Activated CD4-positive, CD25-positive, alpha-beta regulatory T cell treated with anti-CD3 and anti-CD28 coated beads, Interleukin-2, amount 50 U/mL, for 72 hours (primary cell): ENCODE measurements at regions not wholly inside any gene's neighbourhood (a gene's known extent, or its start where the extent isn't known, plus 50 kb on each side); places are given as distances from the start of the nearest gene placed in this dataset.

Source experiments
- DNase-seq: peaks from one replicate; pipeline ENCODE4 v3.0.0; 2021

DNA sequence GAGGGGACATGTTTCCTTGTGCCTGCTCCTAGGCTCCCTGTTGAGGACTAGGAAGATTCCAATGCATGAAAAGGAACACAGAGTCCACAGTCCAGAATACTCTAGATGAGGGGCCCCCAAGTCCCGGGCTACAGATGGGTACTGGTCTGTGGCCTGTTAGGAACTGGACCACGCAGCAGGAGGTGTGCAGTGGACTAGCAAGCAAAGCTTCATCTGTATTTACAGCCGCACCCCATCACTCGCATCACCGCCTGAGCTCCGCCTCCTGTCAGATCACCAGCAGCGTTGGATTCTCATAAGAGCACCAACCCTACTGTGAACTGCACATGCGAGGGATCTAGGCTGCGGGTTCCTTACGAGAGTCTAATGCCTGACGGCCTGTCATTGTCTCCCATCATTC lies 233.0 kb upstream of the MKLN1 start:
- no peak for DNase-seq

DNA sequence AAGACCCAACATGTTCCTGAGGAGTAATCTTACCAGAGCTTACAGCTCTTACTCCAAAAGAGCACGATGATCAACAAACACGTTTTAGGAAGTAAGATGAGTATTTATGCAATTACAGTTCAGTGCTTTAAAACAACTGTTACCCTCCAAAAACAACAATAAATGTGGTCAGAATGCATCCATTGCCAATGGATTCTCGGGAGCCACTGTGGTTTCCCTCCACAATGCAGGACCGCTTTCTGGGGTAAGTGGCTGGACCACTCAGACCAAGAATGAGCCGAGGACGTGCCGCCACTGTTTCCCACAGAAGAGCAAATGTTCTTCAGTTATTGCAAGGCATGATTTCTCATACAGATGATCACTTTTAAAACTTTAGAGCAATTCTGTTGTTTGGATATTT lies 232.3 kb upstream of the MKLN1 start:
- no peak for DNase-seq

DNA sequence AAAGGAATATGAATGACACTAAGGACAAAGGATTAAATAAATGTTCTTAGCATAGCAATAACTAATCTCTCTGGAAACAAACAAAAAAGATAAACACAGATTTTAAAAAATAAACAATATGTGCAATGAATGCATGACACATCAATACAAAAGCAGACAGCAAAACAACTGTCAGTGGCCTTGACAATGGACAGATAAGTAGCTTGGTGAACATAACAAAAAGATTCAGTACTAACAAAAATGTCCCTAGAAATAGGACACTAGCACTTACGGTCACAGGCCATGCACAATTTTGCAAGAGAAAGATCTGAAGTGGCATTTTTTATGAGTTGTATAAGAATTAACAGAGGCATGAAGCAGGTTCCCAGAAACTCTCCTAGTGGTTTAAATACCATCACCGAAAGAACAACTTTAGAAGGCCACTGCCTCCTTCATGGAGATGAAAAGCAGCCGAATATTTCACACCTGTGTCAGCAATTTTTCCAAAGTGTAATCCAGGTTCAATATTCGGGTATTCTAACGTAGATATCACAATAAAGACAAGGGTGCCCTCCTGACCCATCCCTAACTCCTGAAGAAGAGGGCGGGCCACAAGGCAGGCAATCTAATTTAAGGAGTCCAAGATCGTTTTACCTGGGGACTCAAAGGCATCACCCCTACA lies 231.3 kb upstream of the MKLN1 start:
- no peak for DNase-seq

DNA sequence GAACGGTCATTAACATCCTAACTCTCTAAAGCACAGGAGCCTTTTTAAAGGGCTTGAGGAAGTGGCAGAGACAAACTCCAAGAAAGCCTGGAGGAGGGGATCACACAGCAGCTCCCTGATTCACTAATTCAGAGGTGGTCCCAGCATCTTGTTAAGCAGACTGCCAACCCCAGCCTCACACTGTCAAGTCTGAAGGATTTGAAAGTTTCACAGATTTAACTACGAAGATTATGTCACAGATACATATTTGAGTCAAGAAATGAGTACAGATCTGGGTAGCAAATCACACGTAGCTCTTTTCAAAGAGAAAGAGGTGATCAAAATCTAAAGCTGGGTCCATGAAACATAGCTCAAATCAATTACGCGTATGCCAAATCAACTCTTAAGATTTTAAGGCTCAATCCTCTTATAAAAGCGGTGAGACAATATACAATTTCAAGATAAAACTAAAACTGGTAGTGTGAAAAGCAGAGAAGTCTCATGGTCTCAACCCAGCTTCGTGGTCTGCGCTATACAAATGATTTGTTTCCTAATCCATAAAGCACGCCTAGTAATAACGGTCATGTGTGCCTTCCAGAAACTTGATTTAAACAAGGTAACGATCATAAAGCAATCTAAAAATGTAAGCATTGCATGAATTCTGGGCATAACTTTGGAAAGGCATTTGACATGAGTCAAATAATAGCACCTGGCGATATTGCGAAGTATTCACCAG lies 229.9 kb upstream of the MKLN1 start:
- DNase-seq, result no peak

GRCh38 chr7:131098527-131098926 lies 229.1 kb upstream of the MKLN1 start:
- DNase-seq, result no peak

DNA sequence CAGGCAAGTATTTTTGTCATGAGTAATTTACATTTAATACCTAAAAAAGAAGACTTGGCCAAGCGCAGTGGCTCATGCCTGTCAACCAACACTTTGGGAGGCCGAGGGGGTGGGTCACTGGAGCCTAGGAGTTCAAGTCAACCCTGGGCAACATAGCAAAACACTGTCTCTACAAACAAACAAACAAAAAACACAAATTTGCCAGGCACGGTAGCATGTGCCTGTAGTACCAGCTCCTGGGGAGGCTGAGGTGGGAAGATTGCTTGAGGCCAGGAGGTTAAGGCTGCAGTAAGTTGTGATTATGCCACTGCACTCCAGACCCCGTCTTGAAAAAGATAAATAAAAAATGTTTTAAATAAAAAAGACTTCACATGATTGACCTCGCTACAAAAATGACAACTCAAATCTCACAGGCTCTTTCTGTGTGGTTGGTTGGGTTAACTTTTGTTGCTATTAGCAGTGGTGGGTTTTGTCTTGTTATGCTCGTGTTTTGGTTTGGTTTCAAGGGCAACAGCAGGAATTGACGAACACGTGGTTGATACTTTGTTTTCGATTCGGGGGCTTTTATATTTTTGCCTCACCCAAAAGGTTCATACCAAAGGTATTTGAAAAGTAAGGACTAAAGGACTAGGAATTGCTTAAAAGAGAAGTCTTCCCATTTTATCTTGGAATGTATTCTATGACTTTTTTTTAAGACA lies 227.2 kb upstream of the MKLN1 start:
- no peak for DNase-seq

GRCh38 chr7:131103997-131104396 lies 223.7 kb upstream of the MKLN1 start:
- no peak for DNase-seq

DNA sequence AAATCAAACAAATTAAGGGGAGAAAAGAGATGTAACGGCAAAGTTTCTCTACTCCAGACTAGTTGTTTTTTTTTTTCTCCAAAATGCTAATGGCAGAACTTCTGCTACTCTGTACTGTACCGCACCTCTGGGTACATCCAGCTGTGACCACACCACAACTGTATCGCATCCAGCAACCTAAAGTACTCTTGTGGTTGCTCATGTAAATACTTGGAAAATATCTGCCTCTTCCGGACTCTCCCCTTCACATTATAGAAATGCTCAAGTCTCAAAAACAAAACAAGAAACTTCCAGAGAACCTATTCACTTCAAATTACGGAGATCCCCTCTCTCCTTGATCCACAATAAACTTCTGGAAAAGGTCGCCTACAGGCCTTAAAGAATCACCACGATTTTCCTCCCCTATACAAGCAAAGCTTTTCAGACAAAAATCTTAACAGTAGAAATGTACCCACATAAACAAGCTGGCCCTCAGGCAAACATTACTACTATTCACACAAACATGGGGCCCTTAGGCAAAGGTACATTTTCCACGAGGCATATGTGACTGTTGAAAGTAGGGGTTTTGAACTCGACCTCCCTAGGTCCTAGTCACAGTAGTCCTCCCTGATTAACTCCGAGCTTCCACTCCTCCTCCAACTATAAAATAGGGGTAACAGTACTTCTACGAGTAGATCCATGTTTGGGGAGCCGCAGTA lies 222.9 kb upstream of the MKLN1 start:
- no peak for DNase-seq

DNA sequence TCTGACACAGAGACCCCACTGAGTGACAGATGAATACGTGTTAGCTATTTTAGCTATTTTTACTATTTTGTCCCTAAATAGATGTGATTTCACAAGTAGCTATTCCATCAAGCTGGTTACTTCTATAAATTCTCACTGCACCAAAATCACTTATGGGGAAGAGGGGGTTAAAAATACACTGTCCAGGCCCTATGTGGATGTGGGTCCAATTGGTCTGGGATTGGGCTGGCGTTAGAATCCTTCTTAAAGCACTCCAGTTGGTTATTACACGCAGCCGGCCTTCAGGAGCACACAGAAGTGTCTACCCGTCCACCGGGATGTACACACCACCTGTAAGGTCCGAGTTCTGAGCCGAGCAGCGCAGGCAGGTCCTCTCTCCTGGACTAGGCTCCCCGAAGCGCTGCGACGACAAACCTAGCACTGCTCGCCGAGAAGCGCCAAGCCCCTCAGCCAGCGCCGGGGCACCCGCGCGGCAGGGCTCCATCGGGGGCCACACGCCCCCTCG lies 222.3 kb upstream of the MKLN1 start:
- no peak for DNase-seq

DNA sequence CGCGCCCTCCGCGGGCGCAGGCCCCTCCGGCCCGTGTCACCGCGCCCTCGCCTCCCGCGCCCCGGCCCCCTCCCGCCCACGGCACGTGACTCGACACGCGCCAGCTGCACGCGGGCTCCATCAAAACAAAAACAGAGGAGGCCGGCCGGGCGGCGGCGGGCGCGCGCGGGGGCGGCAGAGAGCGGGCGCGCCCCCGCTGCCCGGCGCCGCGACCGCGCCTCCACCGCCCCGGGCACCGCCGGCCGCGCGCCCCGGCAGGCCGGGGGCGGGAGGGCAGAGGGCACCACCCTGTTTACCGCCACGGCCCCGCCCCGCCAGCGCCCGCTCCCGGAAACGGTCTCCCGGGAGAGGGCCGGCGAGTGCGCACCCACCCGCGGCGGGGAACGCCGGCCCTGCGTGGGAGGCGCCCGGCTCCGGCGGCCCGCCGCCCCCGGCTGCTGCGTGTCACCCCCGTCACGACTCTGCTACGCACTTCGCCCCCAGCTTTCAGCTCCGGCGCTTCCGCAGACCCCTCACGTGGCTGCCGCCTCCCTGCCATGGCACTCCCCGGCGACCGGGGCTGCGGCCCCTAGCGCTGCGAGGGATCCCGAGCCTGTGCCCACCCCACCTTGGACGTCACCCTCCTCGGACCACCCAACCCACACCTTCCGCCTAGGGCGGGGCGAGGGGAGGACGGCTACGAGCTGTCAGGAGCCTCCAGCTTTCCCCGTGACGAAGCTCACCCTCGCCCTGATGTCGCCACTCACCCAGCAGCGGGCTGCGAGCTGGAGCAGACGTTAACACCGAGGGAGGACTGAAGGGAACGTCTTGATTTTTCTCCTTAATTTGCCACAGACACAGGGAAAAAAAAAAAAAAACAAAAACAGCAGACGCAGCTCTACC lies 221.6 kb upstream of the MKLN1 start:
- peak; percentile 78 for DNase-seq

GRCh38 chr7:131106681-131107336 lies 220.9 kb upstream of the MKLN1 start:
- DNase-seq, result peak; percentile 49

DNA sequence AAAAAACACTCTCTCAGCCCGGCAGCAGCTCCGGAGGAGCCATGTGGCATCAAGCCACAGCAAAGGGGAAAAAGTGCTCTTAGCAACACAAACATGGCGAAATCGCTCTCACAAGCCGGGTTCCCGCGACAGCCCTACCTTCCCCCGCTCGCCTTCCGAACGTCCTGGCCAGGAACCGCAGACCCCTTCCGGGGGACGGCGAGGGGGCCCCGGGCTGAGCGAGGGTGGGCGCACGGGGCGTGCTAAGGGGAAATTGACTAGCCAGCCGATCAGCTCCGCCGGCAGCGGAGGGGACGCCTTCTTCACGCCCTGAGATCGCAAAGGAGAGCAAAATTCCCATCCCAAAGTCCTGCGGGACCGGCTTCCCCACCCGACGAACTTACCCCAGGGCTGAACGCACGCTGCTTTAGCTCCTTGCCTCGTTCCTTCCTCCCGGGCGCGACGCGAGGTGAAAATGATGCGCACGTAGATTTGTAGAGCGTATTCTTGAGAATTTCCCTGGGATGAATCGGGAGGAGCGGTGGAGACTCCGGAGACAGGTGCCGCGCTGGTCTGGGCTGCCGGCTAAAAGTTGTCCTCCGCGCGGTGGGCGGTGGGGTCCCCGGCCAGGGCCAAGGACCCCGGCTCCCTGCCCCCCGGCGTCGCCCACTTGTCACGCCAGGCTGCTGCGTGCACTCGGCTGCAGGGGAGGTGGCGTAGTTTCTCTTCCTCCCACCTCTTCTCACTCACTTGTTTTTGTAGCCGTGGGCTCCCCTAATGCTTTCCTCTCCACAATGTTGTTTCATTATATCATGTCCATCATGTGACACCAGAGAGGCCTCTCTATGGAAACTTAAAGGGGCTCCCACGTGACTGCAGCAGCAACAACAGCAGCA lies 220.1 kb upstream of the MKLN1 start:
- DNase-seq, result peak; percentile 66

DNA sequence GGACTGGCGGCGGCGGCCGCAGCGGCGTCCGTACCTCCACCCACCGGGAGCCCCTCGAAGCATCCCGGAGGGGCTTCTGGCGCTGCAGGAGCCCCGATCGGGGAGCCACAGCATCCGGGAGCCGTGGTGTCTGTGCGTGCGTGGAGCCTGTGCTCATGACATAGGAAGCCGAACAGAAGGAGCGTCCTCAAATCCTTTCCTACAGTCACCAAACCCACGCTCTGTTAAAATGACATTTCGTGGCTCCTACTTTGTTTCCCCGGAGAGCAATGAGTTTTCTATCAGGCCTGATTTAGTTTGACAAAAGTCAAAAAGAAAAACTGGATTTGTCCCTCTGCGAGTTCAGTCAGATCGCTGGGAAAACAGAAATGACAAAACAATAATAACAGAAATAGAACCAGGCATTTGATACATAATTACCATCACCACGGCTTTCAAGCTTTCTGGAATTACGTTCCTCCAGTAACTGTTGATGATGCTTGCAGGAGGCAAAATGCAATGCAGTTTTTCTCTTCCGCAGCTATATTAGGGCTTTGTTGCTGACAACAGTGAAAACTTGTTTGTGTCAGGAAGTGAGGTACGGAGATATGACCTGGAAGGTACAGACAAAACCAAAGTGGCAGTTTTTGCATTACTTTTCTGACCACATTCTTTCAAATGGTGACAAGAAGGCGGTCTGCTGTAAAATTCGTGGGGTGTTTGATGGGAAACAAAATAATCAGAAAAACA lies 219.3 kb upstream of the MKLN1 start:
- DNase-seq, result no peak

DNA sequence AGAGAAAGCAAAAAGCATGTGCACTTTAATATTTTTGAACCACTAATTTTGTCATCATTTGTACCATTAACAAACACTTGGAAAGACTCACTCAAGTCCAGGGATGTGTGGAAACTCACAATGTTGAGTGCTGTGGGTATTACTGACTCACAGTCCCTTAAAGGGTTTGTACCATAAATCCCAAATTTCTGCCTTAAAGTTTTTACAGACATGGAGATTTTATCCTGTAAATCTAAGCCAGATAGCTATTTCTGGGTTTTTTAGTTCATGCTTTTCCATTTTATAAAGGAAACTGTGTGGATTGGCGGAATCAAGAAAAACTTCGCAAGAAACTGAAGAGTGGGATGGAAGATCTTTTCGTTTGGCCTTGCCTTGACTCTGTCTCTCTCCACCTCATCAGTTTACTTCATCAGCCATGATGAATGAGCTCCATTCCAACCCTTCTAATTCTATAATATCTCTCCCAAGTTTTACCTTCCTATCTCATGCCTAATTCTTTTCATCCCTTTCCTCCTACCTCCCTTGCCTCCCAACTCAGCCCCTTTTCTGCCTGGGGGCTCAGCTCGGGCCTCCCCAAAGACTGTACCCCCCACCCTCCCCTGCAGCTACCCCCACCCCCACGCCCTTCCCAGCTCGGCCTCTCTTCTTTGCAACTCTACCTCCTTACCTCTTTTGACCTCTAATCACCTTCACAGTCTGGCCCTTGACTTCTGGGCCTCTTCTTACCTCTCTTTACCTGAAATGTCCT lies 218.5 kb upstream of the MKLN1 start:
- no peak for DNase-seq

- DNase-seq, result peak; percentile 73
These were observed 217.8 kb upstream of the MKLN1 start for GRCh38 chr7:131109759-131110296.

GRCh38 chr7:131110297-131111080 lies 217.2 kb upstream of the MKLN1 start:
- DNase-seq, result no peak

GRCh38 chr7:131111081-131111576 lies 216.5 kb upstream of the MKLN1 start:
- no peak for DNase-seq

GRCh38 chr7:131111792-131112191 lies 215.9 kb upstream of the MKLN1 start:
- no peak for DNase-seq
